ENCODE measurements at regions not wholly inside any gene's neighbourhood (a gene's known extent, or its start where the extent isn't known, plus 50 kb on each side); places are given as distances from the start of the nearest gene placed in this dataset.

DNA sequence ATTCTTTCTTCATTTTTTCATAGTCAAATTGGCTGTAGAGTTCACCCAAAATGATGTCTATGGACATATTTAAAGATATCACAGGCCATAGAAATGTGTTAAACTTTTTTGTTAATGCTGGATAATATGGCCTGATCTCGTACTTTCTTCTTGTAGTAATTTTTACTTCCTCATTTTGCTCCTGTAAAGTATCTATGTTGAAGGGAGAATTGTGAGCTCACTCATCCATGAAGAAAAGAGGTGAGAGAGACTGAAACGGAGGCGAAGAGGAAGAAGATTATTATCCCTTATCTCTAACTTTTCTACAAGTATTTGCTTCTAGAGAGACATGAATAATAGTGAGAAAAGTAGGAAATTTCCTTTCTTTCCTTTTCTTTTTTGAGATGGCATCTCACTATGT, 613.8 kb upstream of the TBL1XR1 start:
- TF ChIP-seq, protein P1, sequence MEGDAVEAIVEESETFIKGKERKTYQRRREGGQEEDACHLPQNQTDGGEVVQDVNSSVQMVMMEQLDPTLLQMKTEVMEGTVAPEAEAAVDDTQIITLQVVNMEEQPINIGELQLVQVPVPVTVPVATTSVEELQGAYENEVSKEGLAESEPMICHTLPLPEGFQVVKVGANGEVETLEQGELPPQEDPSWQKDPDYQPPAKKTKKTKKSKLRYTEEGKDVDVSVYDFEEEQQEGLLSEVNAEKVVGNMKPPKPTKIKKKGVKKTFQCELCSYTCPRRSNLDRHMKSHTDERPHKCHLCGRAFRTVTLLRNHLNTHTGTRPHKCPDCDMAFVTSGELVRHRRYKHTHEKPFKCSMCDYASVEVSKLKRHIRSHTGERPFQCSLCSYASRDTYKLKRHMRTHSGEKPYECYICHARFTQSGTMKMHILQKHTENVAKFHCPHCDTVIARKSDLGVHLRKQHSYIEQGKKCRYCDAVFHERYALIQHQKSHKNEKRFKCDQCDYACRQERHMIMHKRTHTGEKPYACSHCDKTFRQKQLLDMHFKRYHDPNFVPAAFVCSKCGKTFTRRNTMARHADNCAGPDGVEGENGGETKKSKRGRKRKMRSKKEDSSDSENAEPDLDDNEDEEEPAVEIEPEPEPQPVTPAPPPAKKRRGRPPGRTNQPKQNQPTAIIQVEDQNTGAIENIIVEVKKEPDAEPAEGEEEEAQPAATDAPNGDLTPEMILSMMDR (IDR thresholded peaks at IDR 0.05; ENCODE audit: unreplicated experiment): no peak
- H3K36me3 Mint-ChIP-seq (ENCODE audit: insufficient read depth, unreplicated experiment): no peaks in the 10 kb centered on the region
- peaks cover 3% of the 10 kb centered on the region for H3K9me3 Mint-ChIP-seq (ENCODE audit: low read depth, unreplicated experiment)
- H3K4me3 Mint-ChIP-seq (ENCODE audit: low read depth, unreplicated experiment): no peak overlapping the region
- CTCF ChIA-PET: interaction anchor here (0.5 to 1.2 kb wide), 2 partner anchors 16 to 367 kb away, joined by 3 to 4 read pairs; no protein-coding TSS in a partner anchor
- H3K27me3 Mint-ChIP-seq (ENCODE audit: unreplicated experiment): no peaks in the 10 kb centered on the region
- no TSS peak for BruUV-seq (replicated peaks)
- intact Hi-C loops (cut with micrococcal nuclease; ENCODE audit: unreplicated experiment): loop anchor here (5.0 to 10.0 kb wide), 2 partner anchors 194 to 514 kb away; no protein-coding TSS in a partner anchor
- no peak overlapping the region for H3K27ac Mint-ChIP-seq (ENCODE audit: unreplicated experiment)
- H3K4me1 Mint-ChIP-seq (ENCODE audit: low read depth, unreplicated experiment): peaks cover 48% of the 10 kb centered on the region
- no peak for DNase-seq

DNA sequence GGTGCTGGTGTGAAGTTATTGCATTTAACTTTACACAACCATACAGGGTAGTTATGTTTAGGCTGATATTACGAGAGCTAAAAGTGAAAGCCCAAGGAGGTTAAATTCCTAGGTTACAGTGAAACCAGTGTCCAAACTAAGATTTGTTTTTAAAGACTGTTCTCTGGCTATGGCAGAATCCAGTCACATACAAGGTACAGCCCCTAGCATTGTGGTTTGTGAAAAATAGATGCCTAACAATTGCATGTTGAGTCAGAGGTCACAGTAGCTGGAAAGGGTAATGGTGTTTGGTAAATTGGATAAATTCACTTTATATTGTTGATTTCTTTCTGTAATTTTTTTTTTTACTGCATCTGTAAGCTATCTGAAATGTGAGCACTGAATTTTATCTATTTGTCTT, 614.6 kb upstream of the TBL1XR1 start:
- peaks cover 3% of the 10 kb centered on the region for H3K9me3 Mint-ChIP-seq (ENCODE audit: low read depth, unreplicated experiment)
- TF ChIP-seq, protein P1 (IDR thresholded peaks at IDR 0.05; ENCODE audit: unreplicated experiment): no peak
- H3K4me1 Mint-ChIP-seq (ENCODE audit: low read depth, unreplicated experiment): peaks cover 55% of the 10 kb centered on the region
- DNase-seq: no peak
- H3K4me3 Mint-ChIP-seq (ENCODE audit: low read depth, unreplicated experiment): no peak overlapping the region
- BruUV-seq (replicated peaks): no TSS peak
- intact Hi-C loops (cut with micrococcal nuclease; ENCODE audit: unreplicated experiment): loop anchor here (5.0 to 10.0 kb wide), 2 partner anchors 195 to 513 kb away; no protein-coding TSS in a partner anchor
- CTCF ChIA-PET: no interaction called here
- peaks cover 4% of the 10 kb centered on the region for H3K36me3 Mint-ChIP-seq (ENCODE audit: insufficient read depth, unreplicated experiment)
- H3K27ac Mint-ChIP-seq (ENCODE audit: unreplicated experiment): no peak overlapping the region
- H3K27me3 Mint-ChIP-seq (ENCODE audit: unreplicated experiment): no peaks in the 10 kb centered on the region

DNA sequence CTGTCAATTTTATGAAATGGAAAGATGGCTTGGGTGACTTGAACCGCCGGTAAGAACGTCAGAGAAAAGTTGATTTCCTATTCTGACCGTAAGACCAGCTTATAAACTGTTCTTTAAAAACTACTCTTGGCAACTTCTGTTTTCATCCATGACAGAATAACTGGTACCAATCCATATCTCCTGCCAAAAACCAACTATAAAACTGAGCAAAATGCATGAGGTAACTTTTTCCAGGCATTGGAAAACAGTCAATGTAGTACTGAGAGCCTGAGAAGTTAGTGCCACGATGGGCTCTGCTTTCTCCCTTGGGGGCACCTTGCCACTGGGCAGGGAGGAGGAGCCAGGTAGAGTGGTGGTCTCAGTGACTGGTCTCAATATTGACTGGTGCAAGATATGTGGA, 615.2 kb upstream of the TBL1XR1 start:
- TF ChIP-seq, protein P1 (IDR thresholded peaks at IDR 0.05; ENCODE audit: unreplicated experiment): no peak
- H3K27ac Mint-ChIP-seq (ENCODE audit: unreplicated experiment): no peak overlapping the region
- CTCF ChIA-PET: no interaction called here
- DNase-seq: no peak
- peaks cover 3% of the 10 kb centered on the region for H3K9me3 Mint-ChIP-seq (ENCODE audit: low read depth, unreplicated experiment)
- intact Hi-C loops (cut with micrococcal nuclease; ENCODE audit: unreplicated experiment): loop anchor here (5.0 to 10.0 kb wide), 2 partner anchors 195 to 512 kb away; no protein-coding TSS in a partner anchor
- no peak overlapping the region for H3K4me3 Mint-ChIP-seq (ENCODE audit: low read depth, unreplicated experiment)
- BruUV-seq (replicated peaks): no TSS peak
- no peaks in the 10 kb centered on the region for H3K27me3 Mint-ChIP-seq (ENCODE audit: unreplicated experiment)
- H3K36me3 Mint-ChIP-seq (ENCODE audit: insufficient read depth, unreplicated experiment): peaks cover 4% of the 10 kb centered on the region
- peaks cover 61% of the 10 kb centered on the region for H3K4me1 Mint-ChIP-seq (ENCODE audit: low read depth, unreplicated experiment)

DNA sequence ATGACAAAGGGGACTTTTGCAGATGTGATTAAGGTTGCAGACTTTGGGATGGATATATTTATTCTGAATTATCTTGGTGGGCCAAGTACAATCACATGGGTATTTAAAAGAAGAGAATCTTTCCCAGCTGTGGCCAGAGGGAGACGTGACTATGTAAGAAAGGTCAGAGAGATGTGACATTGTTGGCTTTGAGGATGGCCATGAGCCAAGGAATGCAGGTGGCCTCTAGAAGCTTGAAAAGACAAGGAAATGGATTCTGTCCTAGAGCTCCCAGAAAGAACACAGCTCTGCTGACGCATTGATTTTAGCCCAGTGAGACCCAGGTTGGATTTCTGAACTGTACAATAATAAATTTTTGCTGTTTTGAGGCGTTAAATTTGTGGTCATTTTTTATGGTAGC, 616.0 kb upstream of the TBL1XR1 start:
- TF ChIP-seq, protein P1 (IDR thresholded peaks at IDR 0.05; ENCODE audit: unreplicated experiment): no peak
- Mint-ChIP-seq H3K36me3 (ENCODE audit: insufficient read depth, unreplicated experiment) (peaks cover 4% of the 10 kb centered on the region), H3K4me1 (ENCODE audit: low read depth, unreplicated experiment) (peaks cover 70% of the 10 kb centered on the region), H3K9me3 (ENCODE audit: low read depth, unreplicated experiment) (peaks cover under 1% of the 10 kb centered on the region), H3K27ac (ENCODE audit: unreplicated experiment) (no peak overlapping the region), H3K4me3 (ENCODE audit: low read depth, unreplicated experiment) (no peak overlapping the region), H3K27me3 (ENCODE audit: unreplicated experiment) (no peaks in the 10 kb centered on the region)
- peak; percentile 70 for DNase-seq
- intact Hi-C loops (cut with micrococcal nuclease; ENCODE audit: unreplicated experiment): loop anchor here (5.0 to 10.0 kb wide), 2 partner anchors 196 to 511 kb away; no protein-coding TSS in a partner anchor
- BruUV-seq (replicated peaks): no TSS peak
- CTCF ChIA-PET: interaction anchor here (1.0 kb wide), 1 partner anchor 11 kb away, joined by 5 read pairs; no protein-coding TSS in a partner anchor

All from Calu3 (cell line).